Ammon's horn (tissue), 1 donor: ENCODE measurements at regions not wholly inside any gene's neighbourhood (a gene's known extent, or its start where the extent isn't known, plus 50 kb on each side); places are given as distances from the start of the nearest gene placed in this dataset.
"Not testable (repeated sequence)": the region's sequence is repeated elsewhere in the genome, so short reads cannot be mapped to it uniquely, and the experiment has no call there.

ENCODE experiments used
- DNase-seq: peaks from one replicate; pipeline ENCODE4 v3.0.0-alpha.2; 2016; ENCODE audit warnings: low spot score

GRCh38 chr7:82701949-82702348, 258.4 kb upstream of the CACNA2D1 start:
- no peak for DNase-seq

GRCh38 chr7:82700741-82701140, 257.2 kb upstream of the CACNA2D1 start:
- DNase-seq = no peak

GRCh38 chr7:82699773-82700186, 256.2 kb upstream of the CACNA2D1 start:
- no peak for DNase-seq

- no peak for DNase-seq
These were observed 254.3 kb upstream of the CACNA2D1 start for GRCh38 chr7:82697897-82698296.

- DNase-seq = no peak
These were observed 253.1 kb upstream of the CACNA2D1 start for GRCh38 chr7:82696631-82697030.

GRCh38 chr7:82694022-82694421, 250.4 kb upstream of the CACNA2D1 start:
- DNase-seq = no peak

GRCh38 chr7:82690929-82691328, 247.4 kb upstream of the CACNA2D1 start:
- no peak for DNase-seq

- DNase-seq = no peak
These were observed 241.6 kb upstream of the CACNA2D1 start for GRCh38 chr7:82685214-82685613.

- DNase-seq = no peak
These were observed 235.1 kb upstream of the CACNA2D1 start for GRCh38 chr7:82678716-82679115.

- DNase-seq = no peak
These were observed 234.7 kb upstream of the CACNA2D1 start for GRCh38 chr7:82678259-82678658.

- DNase-seq = peak; percentile 38
These were observed 233.9 kb upstream of the CACNA2D1 start for GRCh38 chr7:82677493-82677892.

- DNase-seq = peak; percentile 24
These were observed 233.3 kb upstream of the CACNA2D1 start for GRCh38 chr7:82676777-82677463.

GRCh38 chr7:82675396-82675795, 231.8 kb upstream of the CACNA2D1 start:
- DNase-seq = no peak

- no peak for DNase-seq
These were observed 230.7 kb upstream of the CACNA2D1 start for GRCh38 chr7:82674268-82674667.

- DNase-seq = no peak
These were observed 228.5 kb upstream of the CACNA2D1 start for GRCh38 chr7:82672078-82672477.

- DNase-seq = peak; percentile 18
These were observed 225.6 kb upstream of the CACNA2D1 start for GRCh38 chr7:82669141-82669540.

- DNase-seq = no peak
These were observed 225.1 kb upstream of the CACNA2D1 start for GRCh38 chr7:82668676-82669075.

- no peak for DNase-seq
These were observed 222.5 kb upstream of the CACNA2D1 start for GRCh38 chr7:82665966-82666507.

GRCh38 chr7:82655965-82656364, 212.4 kb upstream of the CACNA2D1 start:
- no peak for DNase-seq

- DNase-seq = not testable (repeated sequence)
These were observed 206.5 kb upstream of the CACNA2D1 start for GRCh38 chr7:82650095-82650494.

- DNase-seq = no peak
These were observed 190.0 kb upstream of the CACNA2D1 start for GRCh38 chr7:82633592-82633991.

GRCh38 chr7:82631998-82632397, 188.4 kb upstream of the CACNA2D1 start:
- DNase-seq = no peak

- no peak for DNase-seq
These were observed 186.0 kb upstream of the CACNA2D1 start for GRCh38 chr7:82629583-82629982.

GRCh38 chr7:82625377-82625776, 181.8 kb upstream of the CACNA2D1 start:
- no peak for DNase-seq
